ENCODE measurements at regions not wholly inside any gene's neighbourhood (a gene's known extent, or its start where the extent isn't known, plus 50 kb on each side); places are given as distances from the start of the nearest gene placed in this dataset.

- Histone ChIP-seq H3K27me3 (peaks cover 53% of the 10 kb centered on the region), H3K9me3 (no peaks in the 10 kb centered on the region), H3K36me3 (no peaks in the 10 kb centered on the region), H3K4me3 (ENCODE audit: low read depth in 1 of 2, low read length in 1 of 2) (no peak overlapping the region), H3K27ac (no peak overlapping the region), H3K4me1 (ENCODE audit: control insufficient read depth in 1 of 2, insufficient read depth in 1 of 2, low read depth in 1 of 2, low read length in 1 of 2) (peaks cover 0 to 6% of the 10 kb centered on the region in 2 experiments)
- TF ChIP-seq, protein P1, sequence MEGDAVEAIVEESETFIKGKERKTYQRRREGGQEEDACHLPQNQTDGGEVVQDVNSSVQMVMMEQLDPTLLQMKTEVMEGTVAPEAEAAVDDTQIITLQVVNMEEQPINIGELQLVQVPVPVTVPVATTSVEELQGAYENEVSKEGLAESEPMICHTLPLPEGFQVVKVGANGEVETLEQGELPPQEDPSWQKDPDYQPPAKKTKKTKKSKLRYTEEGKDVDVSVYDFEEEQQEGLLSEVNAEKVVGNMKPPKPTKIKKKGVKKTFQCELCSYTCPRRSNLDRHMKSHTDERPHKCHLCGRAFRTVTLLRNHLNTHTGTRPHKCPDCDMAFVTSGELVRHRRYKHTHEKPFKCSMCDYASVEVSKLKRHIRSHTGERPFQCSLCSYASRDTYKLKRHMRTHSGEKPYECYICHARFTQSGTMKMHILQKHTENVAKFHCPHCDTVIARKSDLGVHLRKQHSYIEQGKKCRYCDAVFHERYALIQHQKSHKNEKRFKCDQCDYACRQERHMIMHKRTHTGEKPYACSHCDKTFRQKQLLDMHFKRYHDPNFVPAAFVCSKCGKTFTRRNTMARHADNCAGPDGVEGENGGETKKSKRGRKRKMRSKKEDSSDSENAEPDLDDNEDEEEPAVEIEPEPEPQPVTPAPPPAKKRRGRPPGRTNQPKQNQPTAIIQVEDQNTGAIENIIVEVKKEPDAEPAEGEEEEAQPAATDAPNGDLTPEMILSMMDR (IDR thresholded peaks at IDR 0.05): no peak
Measured at GRCh38 chr6:7672066-7673062, 53.5 kb upstream of the BMP6 start.

- H3K9me3 ChIP-seq: no peaks in the 10 kb centered on the region
- H3K4me1 ChIP-seq (ENCODE audit: control insufficient read depth in 1 of 2, insufficient read depth in 1 of 2, low read depth in 1 of 2, low read length in 1 of 2): peaks cover 0 to 6% of the 10 kb centered on the region in 2 experiments
- no peak overlapping the region for H3K4me3 ChIP-seq (ENCODE audit: low read depth in 1 of 2, low read length in 1 of 2)
- no peaks in the 10 kb centered on the region for H3K36me3 ChIP-seq
- TF ChIP-seq, protein P1 (IDR thresholded peaks at IDR 0.05): no peak
- H3K27me3 ChIP-seq: peaks cover 48% of the 10 kb centered on the region
- H3K27ac ChIP-seq: no peak overlapping the region
Measured at GRCh38 chr6:7673063-7673536, 52.8 kb upstream of the BMP6 start.

GRCh38 chr6:7674291-7674690 is 51.6 kb upstream of the BMP6 start:
- Histone ChIP-seq H3K4me3 (ENCODE audit: low read depth in 1 of 2, low read length in 1 of 2) (no peak overlapping the region), H3K27me3 (peaks cover 53% of the 10 kb centered on the region), H3K4me1 (ENCODE audit: control insufficient read depth in 1 of 2, insufficient read depth in 1 of 2, low read depth in 1 of 2, low read length in 1 of 2) (peaks cover 0 to 6% of the 10 kb centered on the region in 2 experiments), H3K9me3 (no peaks in the 10 kb centered on the region), H3K36me3 (no peaks in the 10 kb centered on the region), H3K27ac (no peak overlapping the region)
- TF ChIP-seq, protein P1 (IDR thresholded peaks at IDR 0.05): no peak

DNA sequence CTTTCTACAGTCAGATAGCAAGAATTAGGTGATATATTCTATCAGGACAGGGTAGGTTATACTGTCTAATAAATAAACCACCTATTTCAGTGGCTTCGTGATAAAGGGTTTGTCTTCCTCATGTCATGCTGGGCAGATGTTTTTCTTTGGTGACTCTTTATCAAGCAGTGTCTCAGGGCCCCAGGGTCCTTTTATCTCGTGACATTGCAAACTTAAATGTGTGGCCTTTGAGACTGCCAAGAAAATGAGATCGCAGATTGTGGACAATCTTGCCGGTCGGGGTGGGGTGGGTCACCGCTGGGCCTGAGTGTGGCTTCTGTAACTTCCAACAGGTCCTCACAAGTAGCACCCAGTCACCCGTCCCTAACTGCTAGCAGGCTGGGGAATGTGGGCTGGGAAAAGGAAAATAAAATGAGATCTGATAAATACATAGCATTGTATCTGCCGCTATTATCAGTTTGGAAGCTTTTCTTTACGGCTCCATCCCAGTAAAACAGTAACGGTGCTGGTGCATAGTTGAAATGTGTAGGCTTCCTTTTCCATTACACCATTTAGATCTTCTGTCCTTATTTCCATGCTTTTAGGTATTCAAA is 50.5 kb upstream of the BMP6 start:
- Histone ChIP-seq H3K27ac (no peak overlapping the region), H3K36me3 (no peaks in the 10 kb centered on the region), H3K4me1 (ENCODE audit: control insufficient read depth in 1 of 2, insufficient read depth in 1 of 2, low read depth in 1 of 2, low read length in 1 of 2) (peaks cover 0 to 6% of the 10 kb centered on the region in 2 experiments), H3K4me3 (ENCODE audit: low read depth in 1 of 2, low read length in 1 of 2) (no peak overlapping the region), H3K9me3 (no peaks in the 10 kb centered on the region), H3K27me3 (peaks cover 58% of the 10 kb centered on the region)
- TF ChIP-seq, protein P1 (IDR thresholded peaks at IDR 0.05): no peak
